EH (cell line): ENCODE measurements at regions not wholly inside any gene's neighbourhood (a gene's known extent, or its start where the extent isn't known, plus 50 kb on each side); places are given as distances from the start of the nearest gene placed in this dataset.
"Not testable (repeated sequence)": the region's sequence is repeated elsewhere in the genome, so short reads cannot be mapped to it uniquely, and the experiment has no call there.

ENCODE experiments used
- DNase-seq: peaks from one replicate; pipeline ENCODE4 v3.0.0-alpha.2; 2015; ENCODE audit warnings: low read depth

- DNase-seq = no peak
Measured at GRCh38 chr6:6978731-6979130, 129.0 kb upstream of the RREB1 start.

- no peak for DNase-seq
Measured at GRCh38 chr6:6980999-6981597, 126.7 kb upstream of the RREB1 start.

DNA sequence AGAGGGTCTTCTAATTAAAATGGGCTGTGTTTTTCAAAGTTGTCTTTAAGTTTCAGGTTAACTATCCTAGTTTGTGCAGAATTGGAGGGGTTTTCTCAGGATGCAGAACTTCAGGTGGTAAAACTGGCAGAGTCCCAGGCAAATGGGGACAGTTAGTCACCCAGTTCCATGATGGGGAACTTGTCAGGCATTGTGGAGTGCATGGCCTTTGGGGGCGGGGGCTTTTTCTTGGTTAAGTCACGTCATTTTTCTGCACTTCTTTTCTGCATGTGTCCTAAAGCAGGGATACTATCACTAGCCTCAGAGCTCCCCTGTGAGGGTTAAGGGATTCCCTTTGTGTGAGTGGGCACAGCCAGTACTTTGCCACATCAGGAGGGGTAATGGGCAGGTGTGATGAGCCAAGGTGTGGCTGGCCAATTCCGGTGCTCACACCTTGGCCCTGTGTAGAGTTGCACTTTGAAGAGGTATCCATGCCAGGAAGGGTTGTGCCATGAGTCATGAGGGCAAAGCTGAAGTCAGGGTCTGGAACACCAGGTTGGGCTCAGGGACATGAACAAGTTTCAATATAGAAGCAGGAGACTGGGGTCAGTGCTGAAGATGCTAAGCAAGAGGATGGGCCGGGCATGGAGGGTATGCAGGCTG is 126.0 kb upstream of the RREB1 start:
- no peak for DNase-seq

GRCh38 chr6:6982663-6983062 is 125.1 kb upstream of the RREB1 start:
- no peak for DNase-seq

DNA sequence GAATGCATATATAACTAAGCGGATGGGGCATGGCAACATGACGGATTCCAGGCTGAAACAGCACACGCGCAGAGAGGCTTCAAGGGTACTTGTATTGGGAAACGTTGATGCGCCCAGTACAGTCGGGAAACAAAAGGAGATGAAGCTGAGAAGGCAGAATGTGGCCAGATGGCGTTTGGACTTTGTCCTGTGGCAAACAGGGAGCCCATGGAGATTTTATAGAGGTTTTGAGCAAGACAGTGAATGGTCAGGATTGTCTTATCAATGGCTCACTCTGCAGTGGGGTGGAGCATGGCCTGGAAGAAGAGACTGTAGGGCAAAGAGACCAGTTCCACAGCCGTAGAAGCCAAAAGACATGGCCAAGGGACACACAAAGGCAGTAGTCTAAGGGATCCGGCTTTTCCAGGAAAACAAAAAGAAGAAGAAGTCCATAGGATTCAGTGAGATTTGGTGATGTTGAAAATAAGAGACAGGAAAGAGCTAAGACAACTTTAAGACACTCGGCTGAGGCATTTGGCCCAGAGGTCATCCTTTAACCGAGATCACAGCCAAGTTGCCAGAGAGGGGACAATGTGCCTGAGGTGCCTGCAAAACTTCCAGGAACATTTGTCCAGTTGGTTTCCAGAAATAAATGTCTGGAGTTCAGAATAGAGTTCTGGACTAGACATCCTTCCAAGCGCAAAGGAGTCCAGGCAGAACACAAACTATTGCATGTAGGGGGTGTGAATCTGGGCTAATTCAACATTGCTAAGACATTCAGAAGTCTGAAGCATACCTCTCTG is 123.0 kb upstream of the RREB1 start:
- no peak for DNase-seq

DNA sequence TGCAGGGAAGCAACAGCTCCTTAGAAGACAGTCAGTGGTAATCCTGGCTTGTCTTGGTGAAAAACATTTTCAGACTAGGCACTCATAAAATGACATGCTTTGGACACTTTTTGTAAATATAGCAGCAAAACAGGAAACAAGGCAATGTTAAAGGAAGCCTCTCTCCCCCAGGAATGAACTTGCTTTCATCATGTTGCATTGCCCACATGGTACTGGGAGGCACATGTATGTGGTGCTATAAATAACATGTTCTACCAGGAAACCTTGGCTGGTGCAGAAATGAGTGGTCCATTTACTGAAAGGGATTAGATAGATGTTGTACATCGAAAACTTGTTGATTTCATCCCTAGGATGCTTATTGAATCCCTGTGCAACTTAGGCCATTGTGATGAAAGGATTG is 121.4 kb upstream of the RREB1 start:
- no peak for DNase-seq

DNA sequence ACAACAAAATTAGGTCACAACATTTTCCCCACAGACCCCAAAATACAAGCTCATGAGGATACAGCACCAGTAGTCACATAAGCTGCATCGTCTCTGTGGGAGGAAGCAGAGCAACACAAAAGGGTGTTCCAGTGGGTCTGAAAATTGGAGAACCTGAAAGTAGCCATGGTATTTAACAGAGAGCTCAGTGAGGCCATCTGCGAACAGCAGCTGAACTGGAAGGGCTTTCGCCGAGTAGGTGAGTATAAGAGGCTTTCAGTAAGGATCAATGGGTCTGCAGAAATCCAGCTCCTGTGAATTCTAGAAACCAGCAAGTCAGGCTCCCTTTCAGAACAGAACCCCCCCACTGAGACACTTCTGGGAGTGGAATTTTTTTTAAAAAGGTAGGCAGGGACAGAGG is 120.0 kb upstream of the RREB1 start:
- no peak for DNase-seq

DNA sequence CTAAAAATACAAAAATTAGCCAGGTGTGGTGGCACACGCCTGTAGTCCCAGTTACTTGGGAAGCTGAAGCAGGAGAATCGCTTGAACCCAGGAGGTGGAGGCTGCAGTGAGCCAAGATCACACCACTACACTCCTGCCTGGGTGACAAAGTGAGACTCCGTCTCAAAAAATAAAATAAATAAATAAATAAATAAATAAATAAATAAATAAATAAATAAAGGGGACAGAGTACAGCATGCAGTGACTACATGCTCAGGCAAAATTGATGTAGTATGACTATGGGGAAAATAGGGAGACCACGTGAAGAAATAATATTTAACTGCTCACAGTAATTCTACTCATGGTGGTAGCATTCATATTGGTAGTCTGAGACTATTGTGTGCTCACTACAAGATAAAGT is 117.7 kb upstream of the RREB1 start:
- not testable (repeated sequence) for DNase-seq

- no peak for DNase-seq
Measured at GRCh38 chr6:6993503-6994237, 114.1 kb upstream of the RREB1 start.

DNA sequence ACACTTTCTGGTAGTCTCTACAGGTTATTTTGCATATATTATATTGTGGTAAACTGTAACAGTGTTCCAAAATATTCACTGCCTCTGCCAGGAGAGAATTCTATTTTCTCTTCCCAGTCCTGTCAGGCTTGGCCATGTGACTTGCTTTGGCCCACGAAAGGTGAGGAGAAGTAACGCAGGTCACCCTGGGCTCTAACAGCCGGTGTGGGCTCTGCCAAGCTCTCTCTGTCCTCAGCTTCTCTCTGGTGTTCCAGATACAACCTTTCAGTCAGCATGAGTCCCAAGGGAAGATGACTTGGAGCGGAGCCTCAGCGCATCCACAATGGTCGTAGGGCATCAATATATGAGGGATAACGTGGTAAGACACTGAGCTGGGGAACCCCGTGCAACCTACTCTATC is 113.0 kb upstream of the RREB1 start:
- DNase-seq = no peak

GRCh38 chr6:6995328-6995727 is 112.4 kb upstream of the RREB1 start:
- DNase-seq = no peak

- no peak for DNase-seq
Measured at GRCh38 chr6:6996124-6996523, 111.6 kb upstream of the RREB1 start.

DNA sequence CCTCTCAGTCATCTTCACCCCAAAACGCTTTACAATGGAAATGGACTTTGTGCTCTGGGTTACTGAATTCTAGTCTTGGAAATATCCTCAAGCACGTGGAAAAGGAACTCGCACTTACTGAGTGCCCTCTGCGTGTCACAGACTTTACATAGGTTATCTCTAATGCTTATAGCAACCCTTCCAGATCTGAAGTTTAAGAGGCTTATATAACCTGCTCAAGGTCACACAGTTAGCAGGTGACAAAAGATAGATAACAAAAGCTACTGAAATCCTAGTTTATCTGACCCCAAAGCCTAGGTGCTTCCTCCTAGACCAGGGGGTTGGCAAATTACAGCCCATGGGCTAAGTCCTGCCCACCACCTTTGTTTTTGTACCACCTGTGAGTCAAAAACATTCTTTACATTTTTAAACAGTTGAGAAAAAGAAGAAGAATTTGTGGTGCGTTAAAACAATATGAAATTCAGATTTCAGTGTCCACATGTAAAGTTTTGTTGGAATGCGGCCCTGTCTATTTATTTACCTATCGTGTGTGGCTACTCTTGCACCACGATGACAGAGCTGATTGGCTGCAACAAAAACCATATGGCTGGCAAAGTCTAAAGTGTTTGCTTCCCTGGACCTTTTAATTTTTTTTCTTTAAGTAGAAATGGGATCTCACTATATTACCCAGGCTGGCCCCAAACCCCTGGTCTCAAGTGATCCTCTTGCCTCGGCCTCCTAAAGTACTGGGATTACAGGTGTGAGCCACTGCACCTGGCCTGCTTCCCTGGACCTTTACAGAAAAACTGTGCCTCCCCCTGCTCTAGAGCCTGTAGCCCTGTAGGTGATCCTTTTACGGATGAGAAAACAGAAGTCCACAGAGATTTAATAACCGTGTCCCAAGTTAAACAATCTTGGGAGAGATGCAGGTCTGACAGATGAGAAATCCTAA is 110.2 kb upstream of the RREB1 start:
- DNase-seq = no peak

- DNase-seq = peak; percentile 30
Measured at GRCh38 chr6:6998194-6998569, 109.6 kb upstream of the RREB1 start.

- peak; percentile 6 for DNase-seq
Measured at GRCh38 chr6:7000825-7001777, 106.7 kb upstream of the RREB1 start.

GRCh38 chr6:7003041-7003440 is 104.7 kb upstream of the RREB1 start:
- DNase-seq = no peak

DNA sequence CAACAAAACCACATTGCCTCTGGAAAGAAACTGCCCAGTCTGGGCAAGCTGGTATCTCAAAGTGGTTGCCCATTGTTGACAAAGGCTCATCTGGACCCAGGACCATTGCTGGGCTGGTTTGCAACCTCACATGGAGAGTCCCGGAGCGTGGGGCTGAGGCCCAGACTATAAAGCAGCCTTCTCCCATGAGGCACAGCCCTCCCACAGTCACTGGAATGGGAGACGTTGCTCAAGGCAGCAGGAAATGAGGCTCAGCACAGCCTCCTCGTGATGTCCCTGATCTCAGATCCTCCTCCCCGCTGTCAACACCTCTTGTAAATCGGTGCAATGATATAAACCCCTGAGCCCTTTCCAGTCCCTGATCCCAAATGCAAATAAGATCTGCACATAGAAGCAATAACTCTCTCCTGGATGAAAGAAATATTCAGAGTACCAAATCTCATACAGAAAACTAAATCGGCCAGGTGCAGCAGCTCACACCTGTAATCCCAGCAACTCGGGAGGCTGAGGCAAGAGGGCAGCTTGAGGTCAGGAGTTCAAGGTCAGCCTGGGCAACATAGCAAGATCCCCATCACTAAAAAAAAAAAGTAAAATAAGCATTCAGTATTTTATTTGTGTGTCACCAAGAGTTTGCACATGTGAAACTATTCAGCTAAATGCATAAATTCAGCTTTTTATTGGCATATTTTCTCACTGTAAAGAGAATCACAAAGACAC is 103.0 kb upstream of the RREB1 start:
- DNase-seq = no peak

DNA sequence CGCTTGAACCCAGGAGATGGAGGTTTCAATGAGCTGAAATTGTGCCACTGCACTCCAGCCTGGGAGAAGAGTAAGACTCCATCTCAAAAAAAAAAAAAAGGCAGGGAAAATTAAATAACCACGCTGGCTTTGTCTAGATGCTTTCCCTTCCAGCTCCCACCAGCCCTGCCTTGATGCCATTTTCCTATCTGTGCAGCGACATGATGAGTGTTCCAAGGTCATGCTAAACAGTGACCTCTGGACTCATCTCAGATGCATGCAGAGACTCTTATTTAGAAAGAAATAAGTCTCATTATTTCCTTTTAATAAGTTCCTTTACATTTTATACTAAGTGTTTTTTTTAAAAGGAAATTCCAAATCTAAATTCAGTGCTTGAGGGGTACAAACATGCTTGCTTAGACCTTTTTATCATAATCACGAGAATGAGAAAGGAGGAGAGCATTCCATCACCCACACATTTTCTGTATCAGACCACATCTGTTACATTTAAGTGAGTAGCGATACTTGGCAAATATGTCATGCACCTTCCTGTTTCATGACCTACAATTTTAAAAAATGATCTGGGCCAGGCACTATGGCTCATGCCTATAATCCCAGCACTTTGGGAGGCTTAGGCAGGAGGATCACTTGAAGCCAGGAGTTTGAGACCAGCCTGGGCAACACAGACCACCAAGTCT is 101.1 kb upstream of the RREB1 start:
- no peak for DNase-seq

DNA sequence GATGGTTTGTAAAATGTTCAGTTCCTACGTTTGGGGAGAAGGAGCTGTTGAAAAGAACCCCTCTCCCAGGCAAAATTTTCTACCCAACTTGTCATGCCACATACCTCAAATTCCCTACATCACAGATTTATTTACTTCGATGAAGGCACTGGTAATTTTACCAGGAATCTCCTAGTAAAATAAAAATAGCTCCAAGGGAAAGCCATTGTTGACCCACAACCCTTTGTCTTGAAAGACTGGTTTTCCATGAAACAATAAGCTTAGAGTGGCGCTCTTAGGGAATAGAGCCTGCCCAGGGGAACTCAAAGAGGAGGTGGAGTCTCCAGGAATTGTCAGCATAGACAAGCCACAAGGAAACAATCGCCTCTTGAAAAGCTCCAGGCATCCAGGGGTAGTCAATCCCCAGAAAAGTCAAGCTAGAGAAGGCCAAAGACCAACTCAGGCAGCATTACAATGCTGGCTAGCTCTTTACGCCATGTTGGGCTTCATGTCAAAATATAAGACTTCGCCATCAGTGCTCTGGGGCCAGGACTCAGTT is 99.2 kb upstream of the RREB1 start:
- no peak for DNase-seq
